ENCODE measurements at regions not wholly inside any gene's neighbourhood (a gene's known extent, or its start where the extent isn't known, plus 50 kb on each side); places are given as distances from the start of the nearest gene placed in this dataset.
A peak's percentile ranks its signal among the peaks of the same experiment; 100 is the strongest.
"Not testable (repeated sequence)": the region's sequence is repeated elsewhere in the genome, so short reads cannot be mapped to it uniquely, and the experiment has no call there.

DNA sequence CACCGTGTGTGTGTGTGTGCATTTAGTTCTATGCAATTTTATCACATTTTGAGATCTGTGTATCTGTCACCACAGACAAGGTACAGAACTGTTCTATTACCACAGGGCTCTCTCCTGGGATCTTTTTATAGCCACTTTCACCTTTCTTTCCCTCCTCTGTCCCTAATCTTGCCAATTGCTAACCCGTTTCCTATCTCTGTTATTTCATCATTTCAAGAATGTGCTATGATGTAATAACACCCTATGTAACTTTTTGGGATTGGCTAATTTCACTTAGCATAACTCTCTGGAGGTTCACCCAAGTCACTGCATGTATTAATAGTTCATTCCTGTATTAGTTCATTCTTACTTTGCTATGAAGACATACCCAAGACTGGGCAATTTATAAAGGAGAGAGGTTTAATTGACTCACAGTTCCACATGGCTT, 657.7 kb downstream of the QKI start:
- no peak for DNase-seq (ENCODE audit: low spot score)

DNA sequence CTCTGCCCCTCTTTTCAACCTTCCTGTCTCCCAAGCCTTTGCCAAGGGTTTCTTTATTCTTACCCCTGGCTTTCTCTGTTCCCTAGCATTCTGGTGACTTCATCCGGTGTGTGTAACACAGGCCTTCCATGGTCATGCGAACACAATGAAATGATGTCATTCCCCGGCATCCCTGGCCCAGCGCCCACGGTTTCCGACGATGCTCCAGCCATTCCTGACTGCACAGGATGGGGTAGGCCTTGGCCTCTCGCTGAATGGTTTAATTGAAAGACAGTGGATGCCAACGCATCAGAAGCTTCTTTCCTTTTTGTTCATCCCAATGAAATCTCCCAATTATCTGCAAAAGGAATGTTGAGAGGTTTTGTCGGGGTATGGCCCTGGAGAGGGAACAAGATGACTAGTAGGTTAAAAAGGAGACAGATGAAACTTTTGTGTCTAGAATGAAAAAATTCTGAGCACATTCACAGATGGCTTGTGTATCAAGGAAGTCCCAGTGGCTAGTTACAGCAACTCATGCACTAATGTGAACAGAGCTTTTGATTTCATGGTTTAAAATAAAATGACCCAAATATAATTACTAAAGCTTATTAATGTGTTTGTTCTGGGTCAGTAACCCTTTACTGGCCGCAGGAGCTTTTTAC, 655.0 kb downstream of the QKI start:
- DNase-seq (ENCODE audit: low spot score) = no peak

DNA sequence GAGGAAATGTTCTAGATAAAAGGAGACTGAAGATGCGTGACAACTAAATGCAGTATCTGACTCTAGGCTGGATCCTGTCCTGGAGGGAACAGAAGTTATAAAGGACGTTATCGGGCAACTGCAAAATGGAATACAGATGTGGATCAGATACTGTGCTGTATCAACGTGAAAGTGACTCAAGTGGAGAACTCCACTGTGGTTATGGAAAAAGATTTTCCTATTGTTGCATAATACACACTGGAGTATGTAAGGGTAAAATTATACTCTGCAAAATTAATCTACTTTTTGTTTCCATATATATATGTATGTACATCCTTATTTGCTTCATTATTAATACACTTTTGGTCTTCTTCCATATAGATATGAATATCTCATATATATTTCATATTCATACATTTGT, 654.0 kb downstream of the QKI start:
- no peak for DNase-seq (ENCODE audit: low spot score)

DNA sequence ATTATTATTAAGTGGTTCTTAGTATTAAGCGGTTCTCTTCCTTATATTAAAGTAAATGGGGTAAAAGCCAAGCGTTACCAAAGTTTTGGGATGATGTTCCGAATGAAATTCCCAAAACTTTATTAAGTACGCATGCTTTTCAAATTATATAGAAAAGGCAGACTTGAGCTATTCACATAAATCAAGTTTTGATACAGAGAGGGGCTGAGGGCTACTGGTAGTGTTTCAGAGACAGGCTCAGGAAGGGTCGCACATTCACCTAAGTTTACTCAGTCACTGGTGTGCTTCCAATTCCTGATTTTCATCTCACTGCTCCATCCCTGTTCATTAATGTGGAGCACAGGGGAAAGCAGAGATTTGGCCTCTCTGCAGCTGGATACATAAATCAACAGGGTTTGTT, 652.2 kb downstream of the QKI start:
- DNase-seq (ENCODE audit: low spot score) = no peak

DNA sequence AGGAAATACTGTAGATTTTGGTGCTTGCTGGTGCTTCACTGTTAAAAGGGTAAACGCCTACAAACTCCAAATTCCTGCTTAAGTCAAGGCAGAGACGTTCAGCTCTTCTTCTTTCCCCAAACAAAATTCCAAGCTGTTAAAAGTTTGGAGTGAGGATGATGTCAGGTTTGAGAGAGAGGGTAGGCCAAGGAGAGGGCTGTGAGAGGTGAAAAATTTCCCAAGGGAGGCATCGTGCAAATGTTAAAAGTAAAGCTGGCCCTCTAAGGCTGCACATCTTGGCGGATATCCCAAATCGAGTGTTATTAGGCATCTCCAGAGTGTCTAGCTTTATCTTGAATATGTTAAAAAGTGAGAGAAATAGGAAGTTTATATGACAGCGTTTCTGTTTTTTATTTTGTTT, 651.8 kb downstream of the QKI start:
- DNase-seq (ENCODE audit: low spot score) = no peak

DNA sequence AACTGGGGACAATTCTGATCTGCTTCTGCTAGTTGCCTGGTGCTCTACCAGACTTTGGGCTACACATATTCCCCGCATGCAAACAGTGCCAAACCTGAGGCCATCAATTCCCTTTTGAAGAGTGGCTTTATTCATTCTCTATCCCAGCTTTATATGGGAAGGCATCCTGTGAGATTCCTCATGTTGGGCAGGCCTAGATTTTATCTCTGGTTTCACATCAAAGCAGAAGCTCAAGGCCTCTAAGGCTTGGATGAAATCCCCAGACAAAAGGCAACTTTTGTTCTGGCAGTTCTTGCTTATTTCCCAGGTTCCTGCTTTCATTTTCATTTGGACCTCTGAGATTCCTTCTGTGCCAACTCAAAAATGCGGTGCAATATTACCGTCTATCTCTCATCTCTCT, 648.8 kb downstream of the QKI start:
- DNase-seq (ENCODE audit: low spot score) = no peak

DNA sequence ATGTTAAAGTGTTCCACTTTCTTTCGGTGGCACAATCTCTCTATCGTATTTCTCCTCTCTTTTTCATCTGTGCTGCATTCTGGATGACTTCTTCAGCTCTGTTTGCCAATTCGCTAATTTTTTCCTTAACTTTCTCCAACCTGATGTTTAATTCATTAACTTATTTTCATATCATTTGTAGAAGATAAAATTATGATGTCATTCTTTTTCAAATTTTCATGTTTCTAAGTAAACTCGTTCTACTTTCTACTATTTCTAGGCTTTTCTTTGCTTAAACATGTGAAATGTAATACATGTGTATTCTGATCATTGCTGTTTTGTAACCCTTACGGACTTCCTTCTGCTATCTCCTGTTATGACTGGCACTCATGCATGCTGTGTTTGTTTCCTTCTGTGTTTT, 648.4 kb downstream of the QKI start:
- DNase-seq (ENCODE audit: low spot score) = no peak

DNA sequence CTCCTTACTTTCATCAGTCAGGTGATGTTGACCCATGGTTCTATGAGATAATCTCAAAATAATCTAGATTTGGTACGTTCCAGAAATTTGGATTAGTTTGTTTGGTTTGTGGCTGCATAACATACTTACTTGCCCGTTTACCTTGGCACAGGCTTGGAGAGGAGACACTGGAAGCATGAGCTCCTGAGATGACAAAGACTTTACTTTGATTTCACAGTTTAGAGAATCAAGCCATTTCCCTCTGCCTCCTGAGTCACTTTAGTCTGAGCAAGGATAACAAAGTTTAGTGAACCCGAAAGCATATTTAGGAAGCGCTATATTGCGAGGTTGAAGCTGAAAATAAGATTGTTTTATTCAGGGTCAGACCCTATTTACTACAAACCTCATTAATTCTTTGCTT, 643.4 kb downstream of the QKI start:
- no peak for DNase-seq (ENCODE audit: low spot score)

DNA sequence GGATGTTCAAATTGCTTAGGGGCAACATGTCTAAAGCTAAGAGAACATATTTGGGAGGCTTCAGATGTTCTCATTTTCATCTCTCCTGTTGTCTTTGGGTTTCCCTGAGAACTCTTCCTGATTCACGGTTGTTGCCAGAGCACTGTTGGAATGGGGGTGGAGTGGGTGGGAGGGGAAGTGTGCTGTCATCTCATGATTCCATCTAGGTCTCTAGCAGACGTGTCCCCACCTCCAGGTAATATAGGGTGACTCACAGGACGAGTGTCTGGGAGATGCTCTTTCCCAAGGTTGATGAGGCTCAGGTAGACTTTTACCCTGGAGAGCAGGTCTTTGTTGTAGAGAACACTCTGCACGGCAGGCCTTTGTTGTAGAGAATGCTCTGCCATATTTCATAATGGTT, 636.9 kb downstream of the QKI start:
- DNase-seq (ENCODE audit: low spot score) = no peak

DNA sequence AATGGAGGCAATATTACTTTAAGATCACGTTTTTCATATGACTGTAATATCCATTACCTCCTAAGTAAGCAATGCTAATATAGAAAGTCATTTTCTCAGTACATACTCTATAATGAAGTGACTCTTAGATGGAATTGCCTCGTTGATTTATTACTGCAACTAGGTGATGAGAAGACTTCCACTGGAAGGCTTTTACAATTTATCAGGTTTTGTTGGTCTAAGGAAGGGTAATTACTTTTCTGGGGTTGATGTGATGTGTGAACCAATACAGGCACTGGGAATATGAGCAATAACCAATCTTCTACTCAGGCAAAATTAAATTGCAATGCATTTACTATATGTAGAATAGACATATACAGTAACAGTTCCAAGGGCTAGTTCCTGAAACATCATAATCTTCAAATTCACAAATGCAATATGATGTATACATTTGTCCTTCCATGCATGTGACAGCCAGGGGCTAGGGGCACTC, 635.0 kb downstream of the QKI start:
- no peak for DNase-seq (ENCODE audit: low spot score)

DNA sequence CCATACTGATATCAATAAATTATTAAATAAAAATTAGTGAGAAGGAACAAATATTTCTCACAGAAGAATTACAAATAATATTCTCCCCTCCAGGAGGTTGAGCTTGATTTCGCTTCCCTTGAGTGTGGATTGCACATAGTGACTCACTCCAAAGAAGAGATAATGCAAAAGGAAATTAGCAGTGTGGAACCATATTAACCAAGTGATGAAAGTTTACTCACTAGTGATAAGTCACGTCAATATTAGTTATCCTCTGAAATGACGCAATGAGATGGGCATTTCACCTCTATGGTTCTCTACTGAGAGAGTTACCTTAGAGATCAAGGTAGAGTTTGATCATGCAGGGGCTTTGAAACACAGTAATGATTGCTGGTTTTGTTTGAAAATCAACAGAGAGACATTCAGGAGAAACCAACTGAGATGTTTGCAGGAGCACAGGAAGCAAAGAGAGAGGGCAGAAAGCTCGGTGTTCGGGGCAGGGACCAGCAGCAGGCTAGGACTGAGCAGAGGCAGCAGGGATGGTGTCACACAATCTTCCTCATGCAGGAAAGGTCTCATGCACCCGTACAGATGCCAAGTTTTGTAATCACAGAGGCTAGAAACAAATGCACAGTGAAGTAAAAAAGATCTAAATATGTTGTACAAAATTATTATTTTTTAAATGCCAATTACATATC, 634.5 kb downstream of the QKI start:
- no peak for DNase-seq (ENCODE audit: low spot score)

DNA sequence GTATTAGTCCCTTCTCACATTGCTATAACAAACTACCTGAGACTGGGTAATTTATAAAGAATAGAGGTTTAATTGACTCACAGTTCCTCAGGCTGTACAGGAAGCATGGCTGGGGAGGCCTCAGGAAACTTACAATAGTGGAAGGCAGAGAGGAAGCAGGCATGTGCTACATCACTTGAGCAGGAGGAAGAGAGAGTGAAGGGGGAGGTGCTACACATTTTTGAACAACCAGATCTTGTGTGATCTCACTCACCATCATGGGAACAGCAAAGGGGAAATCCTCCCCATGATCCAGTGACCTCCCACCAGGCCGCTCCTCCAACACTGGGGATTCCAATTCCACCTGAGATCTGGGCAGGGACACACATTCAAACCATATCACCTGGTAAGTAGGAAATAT, 630.6 kb downstream of the QKI start:
- no peak for DNase-seq (ENCODE audit: low spot score)

DNA sequence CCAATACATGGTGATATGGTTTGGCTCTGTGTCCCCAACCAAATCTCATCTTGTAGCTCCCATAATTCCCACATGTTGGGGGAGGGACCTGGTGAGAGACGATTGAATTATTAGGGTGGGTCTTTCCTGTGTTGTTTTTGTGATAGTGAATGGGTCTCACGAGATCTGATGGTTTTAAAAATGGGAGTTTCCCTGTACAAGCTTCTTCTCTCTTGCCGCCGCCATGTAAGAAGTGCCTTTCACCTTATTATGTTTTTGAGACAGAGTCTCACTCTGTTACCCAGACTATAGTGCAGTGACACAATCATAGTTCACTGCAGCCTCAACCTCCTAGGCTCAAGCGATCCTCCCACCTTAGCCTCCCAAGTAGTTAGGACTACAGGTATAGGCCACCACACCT, 629.1 kb downstream of the QKI start:
- not testable (repeated sequence) for DNase-seq (ENCODE audit: low spot score)

DNA sequence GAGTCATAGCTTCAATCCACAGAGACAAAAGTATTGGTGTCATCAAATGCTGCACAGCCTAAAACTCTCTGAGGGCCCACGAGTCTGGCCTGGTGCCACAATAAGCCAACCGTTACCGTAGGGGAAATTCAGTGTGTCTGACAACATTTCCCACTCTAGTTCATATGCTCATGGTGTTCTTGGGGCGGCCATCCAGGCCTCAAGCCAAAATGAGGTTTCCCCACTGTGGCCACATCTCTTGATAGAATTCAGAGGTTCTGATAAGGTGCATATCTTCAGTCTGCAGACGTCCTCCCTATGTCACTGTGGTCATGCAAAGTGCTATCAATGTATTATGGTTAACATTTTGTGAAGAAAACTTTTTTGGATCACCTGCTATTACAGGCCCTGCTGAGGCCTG, 627.7 kb downstream of the QKI start:
- DNase-seq (ENCODE audit: low spot score) = no peak

DNA sequence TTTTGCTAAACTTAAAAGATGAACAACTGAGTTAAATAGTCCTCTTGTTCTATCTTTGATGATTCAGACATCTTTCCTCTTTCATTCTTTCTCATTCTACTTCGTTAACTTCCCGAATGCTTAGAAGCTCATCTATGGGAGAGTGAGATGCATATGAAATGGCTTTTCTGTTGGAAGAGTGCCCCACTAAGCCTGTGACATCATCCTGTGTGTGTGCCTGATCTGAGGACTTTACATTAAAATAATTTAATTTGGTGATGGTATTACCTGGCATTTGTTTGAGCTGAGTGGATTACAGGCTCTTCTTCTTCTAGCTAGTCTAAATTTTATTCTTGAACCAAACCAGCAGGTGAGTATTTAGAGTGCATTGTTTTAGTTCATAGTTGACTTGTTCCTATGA, 626.5 kb downstream of the QKI start:
- DNase-seq (ENCODE audit: low spot score) = no peak

DNA sequence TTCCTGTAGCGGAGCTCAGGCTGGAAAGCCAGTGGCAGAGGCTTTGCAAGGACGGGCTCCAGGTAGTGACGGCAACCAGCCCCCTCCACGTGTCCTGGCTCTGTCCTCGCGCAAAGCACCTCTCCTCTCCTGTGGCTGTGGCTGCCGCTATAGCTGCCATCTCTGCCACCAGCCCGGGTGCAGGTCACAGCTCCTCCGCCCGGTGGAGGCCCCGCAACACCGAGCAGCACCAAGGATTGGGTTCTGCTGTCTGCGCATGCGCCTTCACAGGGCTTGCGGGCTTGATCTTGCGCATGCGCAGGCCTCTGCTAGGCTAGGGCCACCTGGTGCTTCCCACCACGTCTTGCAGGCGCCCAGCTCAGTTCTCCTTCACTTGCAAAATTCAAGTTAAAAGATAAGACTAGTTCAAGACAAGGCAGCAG, 625.4 kb downstream of the QKI start:
- no peak for DNase-seq (ENCODE audit: low spot score)

DNA sequence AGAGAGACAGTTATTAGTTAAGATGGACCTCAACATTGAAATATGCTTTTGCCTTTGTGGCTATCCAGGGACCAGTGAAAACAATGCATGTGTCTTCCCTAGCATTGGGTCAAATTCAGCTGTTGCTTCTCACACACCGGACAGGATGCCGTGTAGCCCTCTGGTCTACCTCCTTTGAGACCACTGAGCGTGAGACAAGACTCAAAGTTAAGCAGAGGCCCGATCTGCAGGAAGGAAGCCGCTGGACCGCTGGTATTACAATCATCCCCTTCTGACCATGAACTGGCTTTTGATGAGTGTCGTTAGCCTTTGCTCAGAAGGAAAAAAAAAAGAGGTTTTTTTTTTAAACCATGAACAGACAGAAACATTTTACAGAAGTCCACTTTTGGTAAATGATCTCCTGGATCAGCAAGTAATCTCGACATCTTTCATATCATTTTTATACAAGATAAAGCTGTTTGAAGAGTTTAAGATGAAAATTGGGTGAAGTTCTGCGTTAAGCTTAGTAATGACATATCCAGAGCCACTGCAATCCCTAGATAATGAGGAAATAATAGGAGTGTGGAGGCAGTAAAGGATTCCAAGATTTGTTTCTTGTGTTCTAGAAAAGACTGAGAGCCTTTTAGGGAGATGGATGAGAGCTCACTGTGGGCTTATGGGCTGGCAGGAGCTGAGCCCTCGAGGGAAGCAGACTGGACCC, 622.8 kb downstream of the QKI start:
- DNase-seq (ENCODE audit: low spot score) = no peak

DNA sequence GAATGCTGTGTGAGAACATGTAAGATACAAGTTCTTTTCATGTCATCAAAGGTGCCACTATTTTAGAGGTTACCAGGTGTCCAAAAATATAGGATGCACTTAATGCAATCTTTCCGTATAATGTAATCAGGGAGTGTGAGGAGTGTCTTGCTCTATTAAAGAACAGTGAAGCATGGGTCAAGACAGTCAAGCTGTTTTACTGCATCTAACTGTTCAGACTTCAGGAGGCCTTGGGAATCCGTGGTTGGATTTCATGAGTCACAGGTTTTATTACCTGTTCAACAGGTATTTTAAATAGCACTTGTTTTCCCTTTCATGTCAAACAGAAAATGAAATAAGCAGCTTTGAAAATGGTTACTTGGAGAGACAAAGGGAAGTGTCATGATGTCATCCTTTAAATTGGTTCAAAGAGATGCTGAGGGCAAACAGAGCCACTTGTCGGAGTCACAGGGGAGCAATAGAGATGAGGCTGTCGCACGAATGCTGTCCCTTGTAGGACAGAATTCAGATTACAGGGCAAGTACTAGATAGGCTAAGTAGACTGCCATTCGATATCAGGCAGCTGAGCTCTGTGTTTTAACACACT, 621.5 kb downstream of the QKI start:
- DNase-seq (ENCODE audit: low spot score) = peak; percentile 5

DNA sequence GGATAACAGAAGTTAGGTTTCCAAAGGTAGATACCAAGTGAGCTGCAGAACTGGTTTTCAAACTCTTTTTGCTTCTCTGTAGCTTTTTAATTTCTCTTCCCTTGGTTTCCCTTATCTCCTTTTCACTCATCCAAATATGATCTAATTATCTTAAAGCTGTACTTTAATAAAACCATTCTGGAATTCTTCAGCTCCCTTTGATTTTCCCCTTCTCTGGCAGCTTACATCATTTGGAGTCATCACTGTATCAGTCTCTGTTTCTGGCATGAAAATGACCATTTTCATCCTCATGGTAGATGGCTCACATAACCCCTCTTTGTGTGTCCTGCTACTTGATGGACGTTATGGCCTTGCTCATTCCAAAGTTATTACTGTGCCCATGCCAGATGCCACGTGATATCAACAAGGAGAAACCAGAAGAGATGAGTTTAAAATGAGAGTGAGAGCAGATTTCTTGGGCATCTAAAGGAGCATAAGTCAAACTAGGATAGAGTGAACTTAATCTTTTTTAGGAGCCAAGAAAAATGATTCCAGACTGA, 620.2 kb downstream of the QKI start:
- no peak for DNase-seq (ENCODE audit: low spot score)

DNA sequence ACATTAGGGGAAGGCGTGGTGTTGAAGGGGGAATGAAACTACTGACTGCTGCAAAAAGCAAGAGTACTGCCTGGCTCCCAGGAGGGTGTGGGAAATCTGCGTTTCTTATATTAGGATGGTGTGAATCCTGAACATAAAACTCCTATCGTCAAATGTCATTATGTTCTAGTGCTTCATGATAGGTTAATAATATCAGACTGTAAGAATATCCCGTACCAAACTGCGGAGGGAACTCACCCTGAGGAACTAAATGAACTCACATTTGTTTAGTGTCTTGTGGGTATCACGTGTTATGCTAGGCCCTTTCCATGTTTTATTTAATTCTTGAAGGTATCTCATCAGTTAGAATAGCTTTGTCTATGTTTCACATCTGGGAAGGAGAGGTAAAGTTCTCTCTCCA, 610.7 kb downstream of the QKI start:
- no peak for DNase-seq (ENCODE audit: low spot score)

DNA sequence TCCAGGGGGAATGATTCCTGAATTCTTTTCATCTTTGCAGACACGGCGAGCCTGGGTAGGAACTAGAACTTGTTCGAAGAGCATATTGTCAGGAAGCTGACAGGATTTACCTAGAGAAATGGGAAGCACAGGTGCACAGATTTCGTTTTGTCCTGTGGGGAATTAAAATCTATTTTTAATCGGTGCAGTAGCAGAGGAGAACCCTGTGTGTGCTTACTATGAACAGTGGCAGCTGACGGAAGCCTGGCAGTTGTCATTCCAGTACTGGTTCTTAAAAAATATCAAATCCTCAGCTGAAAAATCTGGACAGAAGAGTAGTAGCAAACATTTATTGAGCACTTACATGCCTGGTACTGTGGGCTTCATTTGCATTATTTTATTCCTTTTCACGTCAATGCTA, 609.0 kb downstream of the QKI start:
- DNase-seq (ENCODE audit: low spot score) = no peak

DNA sequence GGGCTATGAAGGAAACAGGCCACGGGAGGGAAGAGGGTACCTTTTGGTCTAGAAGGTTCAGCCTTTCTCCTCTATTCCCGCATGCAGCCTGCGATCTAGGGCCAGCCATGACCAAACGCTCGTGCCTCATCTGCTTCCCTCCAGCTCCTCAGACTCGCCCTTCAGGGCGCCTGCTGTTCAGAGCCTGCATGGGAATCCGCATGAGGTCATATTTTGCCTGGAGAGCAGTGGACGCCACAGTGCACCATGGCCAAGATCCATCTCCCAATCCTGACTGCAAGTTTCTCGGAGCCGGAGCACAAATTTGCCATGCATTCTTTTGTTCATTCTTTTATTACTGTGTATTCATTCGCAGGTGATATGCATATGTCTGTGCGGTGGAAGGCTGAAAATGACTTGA, 608.1 kb downstream of the QKI start:
- DNase-seq (ENCODE audit: low spot score) = no peak
